ENCODE measurements at regions not wholly inside any gene's neighbourhood (a gene's known extent, or its start where the extent isn't known, plus 50 kb on each side); places are given as distances from the start of the nearest gene placed in this dataset.
"Not testable (repeated sequence)": the region's sequence is repeated elsewhere in the genome, so short reads cannot be mapped to it uniquely, and the experiment has no call there.

DNA sequence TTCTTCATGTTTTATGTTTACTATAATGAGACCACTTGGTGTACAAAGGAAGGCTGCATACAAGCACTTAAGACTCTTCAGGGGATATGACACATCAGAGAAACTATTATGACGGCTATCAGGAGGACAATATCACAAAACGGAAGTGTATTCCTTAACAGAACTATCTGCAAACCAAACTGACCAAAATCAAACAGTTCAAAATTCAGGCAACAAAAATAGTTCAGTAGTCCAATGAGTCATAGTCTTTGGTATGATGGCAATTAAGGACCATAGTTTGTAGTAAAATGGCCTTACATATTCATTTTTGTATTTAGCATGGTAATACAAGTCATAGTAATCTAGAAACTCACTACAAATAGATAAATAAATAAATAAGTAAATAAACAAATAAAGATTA, 1638.7 kb upstream of the SEL1L start:
- no peak overlapping the region for H3K27ac ChIP-seq (ENCODE audit: extremely low read depth, low read depth, low read length)
- POLR2A ChIA-PET = no interaction called here

DNA sequence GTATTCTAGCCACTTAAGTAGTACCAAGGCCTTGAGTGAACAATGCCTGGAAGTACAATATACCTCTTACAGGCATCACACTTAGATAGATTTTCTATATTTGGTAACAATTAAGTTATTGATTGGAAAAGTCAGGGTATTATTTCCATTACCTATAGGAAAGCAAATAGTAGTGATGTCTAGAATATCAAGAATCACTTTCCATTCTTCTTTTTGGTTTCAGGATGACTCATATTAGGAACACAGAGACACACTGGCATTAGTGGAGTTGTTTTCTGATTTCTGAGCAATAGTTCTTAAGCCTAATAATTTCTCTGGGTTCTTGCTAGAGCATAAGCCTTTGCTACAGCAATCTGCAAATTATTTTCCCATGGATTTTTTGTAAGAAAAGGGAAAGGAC, 1640.0 kb upstream of the SEL1L start:
- ChIA-PET POLR2A (no interaction called here), CTCF (no interaction called here)
- no peak overlapping the region for H3K4me3 ChIP-seq (ENCODE audit: low read depth, low read length)
- no peaks in the 10 kb centered on the region for H3K36me3 ChIP-seq (ENCODE audit: control insufficient read depth in 2 of 2, insufficient read depth in 1 of 2, low read length in 2 of 2)
- H3K4me1 ChIP-seq (ENCODE audit: control insufficient read depth, insufficient read depth, low read length) = no peaks in the 10 kb centered on the region
- H3K27ac ChIP-seq (ENCODE audit: extremely low read depth, low read depth, low read length) = no peak overlapping the region
- H3K9me3 ChIP-seq (ENCODE audit: control insufficient read depth, insufficient read depth, low read depth, low read length) = no peaks in the 10 kb centered on the region
- TF ChIP-seq ZNF175 (tag by site-specific recombination; IDR thresholded peaks at IDR 0.05) (no peak), ZNF155 (tag by site-specific recombination; IDR thresholded peaks at IDR 0.05) (no peak), ZNF610 (tag by site-specific recombination; IDR thresholded peaks at IDR 0.05; ENCODE audit: borderline replicate concordance) (no peak), ZNF529 (tag by site-specific recombination; IDR thresholded peaks at IDR 0.05; ENCODE audit: insufficient replicate concordance) (no peak)
- TF ChIP-seq, protein P1, sequence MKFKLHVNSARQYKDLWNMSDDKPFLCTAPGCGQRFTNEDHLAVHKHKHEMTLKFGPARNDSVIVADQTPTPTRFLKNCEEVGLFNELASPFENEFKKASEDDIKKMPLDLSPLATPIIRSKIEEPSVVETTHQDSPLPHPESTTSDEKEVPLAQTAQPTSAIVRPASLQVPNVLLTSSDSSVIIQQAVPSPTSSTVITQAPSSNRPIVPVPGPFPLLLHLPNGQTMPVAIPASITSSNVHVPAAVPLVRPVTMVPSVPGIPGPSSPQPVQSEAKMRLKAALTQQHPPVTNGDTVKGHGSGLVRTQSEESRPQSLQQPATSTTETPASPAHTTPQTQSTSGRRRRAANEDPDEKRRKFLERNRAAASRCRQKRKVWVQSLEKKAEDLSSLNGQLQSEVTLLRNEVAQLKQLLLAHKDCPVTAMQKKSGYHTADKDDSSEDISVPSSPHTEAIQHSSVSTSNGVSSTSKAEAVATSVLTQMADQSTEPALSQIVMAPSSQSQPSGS (tag by site-specific recombination; IDR thresholded peaks at IDR 0.05; ENCODE audit: low read depth) = no peak
- TF ChIP-seq, protein P2, sequence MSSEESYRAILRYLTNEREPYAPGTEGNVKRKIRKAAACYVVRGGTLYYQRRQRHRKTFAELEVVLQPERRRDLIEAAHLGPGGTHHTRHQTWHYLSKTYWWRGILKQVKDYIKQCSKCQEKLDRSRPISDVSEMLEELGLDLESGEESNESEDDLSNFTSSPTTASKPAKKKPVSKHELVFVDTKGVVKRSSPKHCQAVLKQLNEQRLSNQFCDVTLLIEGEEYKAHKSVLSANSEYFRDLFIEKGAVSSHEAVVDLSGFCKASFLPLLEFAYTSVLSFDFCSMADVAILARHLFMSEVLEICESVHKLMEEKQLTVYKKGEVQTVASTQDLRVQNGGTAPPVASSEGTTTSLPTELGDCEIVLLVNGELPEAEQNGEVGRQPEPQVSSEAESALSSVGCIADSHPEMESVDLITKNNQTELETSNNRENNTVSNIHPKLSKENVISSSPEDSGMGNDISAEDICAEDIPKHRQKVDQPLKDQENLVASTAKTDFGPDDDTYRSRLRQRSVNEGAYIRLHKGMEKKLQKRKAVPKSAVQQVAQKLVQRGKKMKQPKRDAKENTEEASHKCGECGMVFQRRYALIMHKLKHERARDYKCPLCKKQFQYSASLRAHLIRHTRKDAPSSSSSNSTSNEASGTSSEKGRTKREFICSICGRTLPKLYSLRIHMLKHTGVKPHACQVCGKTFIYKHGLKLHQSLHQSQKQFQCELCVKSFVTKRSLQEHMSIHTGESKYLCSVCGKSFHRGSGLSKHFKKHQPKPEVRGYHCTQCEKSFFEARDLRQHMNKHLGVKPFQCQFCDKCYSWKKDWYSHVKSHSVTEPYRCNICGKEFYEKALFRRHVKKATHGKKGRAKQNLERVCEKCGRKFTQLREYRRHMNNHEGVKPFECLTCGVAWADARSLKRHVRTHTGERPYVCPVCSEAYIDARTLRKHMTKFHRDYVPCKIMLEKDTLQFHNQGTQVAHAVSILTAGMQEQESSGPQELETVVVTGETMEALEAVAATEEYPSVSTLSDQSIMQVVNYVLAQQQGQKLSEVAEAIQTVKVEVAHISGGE (tag by site-specific recombination; conservative IDR thresholded peaks at IDR 0.05; ENCODE audit: low read depth) = no peak

More for the DNA sequence above, 1638.7 kb upstream of the SEL1L start:
- CTCF ChIA-PET = no interaction called here
- no peaks in the 10 kb centered on the region for H3K36me3 ChIP-seq (ENCODE audit: control insufficient read depth in 2 of 2, insufficient read depth in 1 of 2, low read length in 2 of 2)
- no peaks in the 10 kb centered on the region for H3K4me1 ChIP-seq (ENCODE audit: control insufficient read depth, insufficient read depth, low read length)
- no peaks in the 10 kb centered on the region for H3K9me3 ChIP-seq (ENCODE audit: control insufficient read depth, insufficient read depth, low read depth, low read length)
- H3K4me3 ChIP-seq (ENCODE audit: low read depth, low read length) = no peak overlapping the region
- TF ChIP-seq ZNF24 (tag by site-specific recombination; IDR thresholded peaks at IDR 0.05) (no peak), SP2 (tag by site-specific recombination; IDR thresholded peaks at IDR 0.05) (no peak), ZNF157 (tag by site-specific recombination; IDR thresholded peaks at IDR 0.05) (no peak), OSR2 (tag by site-specific recombination; IDR thresholded peaks at IDR 0.05) (no peak)

DNA sequence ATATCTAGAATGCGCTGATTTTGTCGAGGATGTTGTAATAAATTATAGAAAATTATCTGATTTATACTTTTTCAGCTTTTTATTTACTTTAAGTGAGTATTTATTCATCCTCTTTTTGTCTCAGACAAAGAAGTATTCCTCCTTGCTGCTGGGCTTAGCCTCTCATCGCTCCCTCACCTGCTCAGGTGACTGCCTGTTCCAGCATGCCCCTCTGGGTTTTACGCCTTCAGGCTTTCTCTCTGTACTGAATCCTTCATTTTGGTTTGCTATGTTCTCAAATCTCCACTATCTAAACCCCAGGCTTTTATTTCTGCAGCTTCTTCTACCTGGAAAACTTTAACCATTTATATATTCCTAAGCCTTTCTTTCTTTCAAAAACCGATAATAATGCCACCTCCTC, 1650.9 kb upstream of the SEL1L start:
- Histone ChIP-seq H3K27ac (ENCODE audit: extremely low read depth, low read depth, low read length) (no peak overlapping the region), H3K4me1 (ENCODE audit: control insufficient read depth, insufficient read depth, low read length) (no peaks in the 10 kb centered on the region), H3K36me3 (ENCODE audit: control insufficient read depth in 2 of 2, insufficient read depth in 1 of 2, low read length in 2 of 2) (no peaks in the 10 kb centered on the region), H3K4me3 (ENCODE audit: low read depth, low read length) (no peak overlapping the region), H3K9me3 (ENCODE audit: control insufficient read depth, insufficient read depth, low read depth, low read length) (no peaks in the 10 kb centered on the region)
- no peak for TF ChIP-seq ZNF366 (tag by site-specific recombination; conservative IDR thresholded peaks at IDR 0.05)
- TF ChIP-seq, protein P3, sequence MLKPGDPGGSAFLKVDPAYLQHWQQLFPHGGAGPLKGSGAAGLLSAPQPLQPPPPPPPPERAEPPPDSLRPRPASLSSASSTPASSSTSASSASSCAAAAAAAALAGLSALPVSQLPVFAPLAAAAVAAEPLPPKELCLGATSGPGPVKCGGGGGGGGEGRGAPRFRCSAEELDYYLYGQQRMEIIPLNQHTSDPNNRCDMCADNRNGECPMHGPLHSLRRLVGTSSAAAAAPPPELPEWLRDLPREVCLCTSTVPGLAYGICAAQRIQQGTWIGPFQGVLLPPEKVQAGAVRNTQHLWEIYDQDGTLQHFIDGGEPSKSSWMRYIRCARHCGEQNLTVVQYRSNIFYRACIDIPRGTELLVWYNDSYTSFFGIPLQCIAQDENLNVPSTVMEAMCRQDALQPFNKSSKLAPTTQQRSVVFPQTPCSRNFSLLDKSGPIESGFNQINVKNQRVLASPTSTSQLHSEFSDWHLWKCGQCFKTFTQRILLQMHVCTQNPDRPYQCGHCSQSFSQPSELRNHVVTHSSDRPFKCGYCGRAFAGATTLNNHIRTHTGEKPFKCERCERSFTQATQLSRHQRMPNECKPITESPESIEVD (tag by site-specific recombination; IDR thresholded peaks at IDR 0.05) = no peak
- TF ChIP-seq, protein P4, sequence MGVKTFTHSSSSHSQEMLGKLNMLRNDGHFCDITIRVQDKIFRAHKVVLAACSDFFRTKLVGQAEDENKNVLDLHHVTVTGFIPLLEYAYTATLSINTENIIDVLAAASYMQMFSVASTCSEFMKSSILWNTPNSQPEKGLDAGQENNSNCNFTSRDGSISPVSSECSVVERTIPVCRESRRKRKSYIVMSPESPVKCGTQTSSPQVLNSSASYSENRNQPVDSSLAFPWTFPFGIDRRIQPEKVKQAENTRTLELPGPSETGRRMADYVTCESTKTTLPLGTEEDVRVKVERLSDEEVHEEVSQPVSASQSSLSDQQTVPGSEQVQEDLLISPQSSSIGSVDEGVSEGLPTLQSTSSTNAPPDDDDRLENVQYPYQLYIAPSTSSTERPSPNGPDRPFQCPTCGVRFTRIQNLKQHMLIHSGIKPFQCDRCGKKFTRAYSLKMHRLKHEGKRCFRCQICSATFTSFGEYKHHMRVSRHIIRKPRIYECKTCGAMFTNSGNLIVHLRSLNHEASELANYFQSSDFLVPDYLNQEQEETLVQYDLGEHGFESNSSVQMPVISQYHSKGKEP (tag by site-specific recombination; IDR thresholded peaks at IDR 0.05) = no peak
- TF ChIP-seq ZNF548 (tag by site-specific recombination; IDR thresholded peaks at IDR 0.05) = no peak
- TF ChIP-seq ZNF266 (tag by site-specific recombination; IDR thresholded peaks at IDR 0.05; ENCODE audit: low read depth) = no peak
- no peak for TF ChIP-seq FEZF1 (tag by site-specific recombination; IDR thresholded peaks at IDR 0.05)
- ChIA-PET POLR2A (no interaction called here), CTCF (no interaction called here)

DNA sequence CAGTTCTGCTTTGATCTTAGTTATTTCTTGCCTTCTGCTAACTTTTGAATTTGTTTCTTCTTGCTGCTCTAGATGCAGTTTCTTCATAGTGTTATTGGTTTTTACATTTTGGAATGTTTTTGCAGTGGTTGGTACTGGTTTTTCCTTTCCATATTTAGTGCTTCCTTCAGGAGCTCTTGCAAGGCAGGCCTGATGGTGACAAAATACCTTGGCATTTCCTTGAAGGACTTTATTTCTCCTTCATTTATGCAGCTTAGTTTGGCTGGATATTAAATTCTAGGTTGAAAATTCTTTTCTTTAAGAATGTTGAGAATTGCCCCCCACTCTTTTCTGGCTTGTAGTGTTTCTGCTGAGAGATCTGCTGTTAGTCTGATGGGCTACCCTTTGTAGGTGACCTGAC, 1654.7 kb upstream of the SEL1L start:
- POLR2A ChIA-PET; H3K36me3 ChIP-seq (ENCODE audit: control insufficient read depth in 2 of 2, insufficient read depth in 1 of 2, low read length in 2 of 2); H3K4me3 ChIP-seq (ENCODE audit: low read depth, low read length); CTCF ChIA-PET; H3K4me1 ChIP-seq (ENCODE audit: control insufficient read depth, insufficient read depth, low read length); H3K27ac ChIP-seq (ENCODE audit: extremely low read depth, low read depth, low read length); H3K9me3 ChIP-seq (ENCODE audit: control insufficient read depth, insufficient read depth, low read depth, low read length): not testable (repeated sequence)
